Caki2 (cell line): ENCODE measurements at regions not wholly inside any gene's neighbourhood (a gene's known extent, or its start where the extent isn't known, plus 50 kb on each side); places are given as distances from the start of the nearest gene placed in this dataset.
"Not testable (repeated sequence)": the region's sequence is repeated elsewhere in the genome, so short reads cannot be mapped to it uniquely, and the experiment has no call there.

ENCODE experiments used
- DNase-seq: peaks from one replicate; pipeline ENCODE4 v3.0.0-alpha.2; 2015; ENCODE audit warnings: low read depth
- in situ Hi-C: cut with HindIII; loops from 2 replicates; pipeline ENCODE4 v1.10.0; 2016; ENCODE audit warnings: low sequenced_read_pairs, low pct_unique_long_range_greater_than_20kb, mixed read lengths

GRCh38 chr2:174671532-174671931 lies 73.9 kb upstream of the WIPF1 start:
- DNase-seq, in situ Hi-C loops: not testable (repeated sequence)

- in situ Hi-C loops = no loop called here
- DNase-seq = no peak
These were observed 72.8 kb upstream of the WIPF1 start for GRCh38 chr2:174670446-174670845.

DNA sequence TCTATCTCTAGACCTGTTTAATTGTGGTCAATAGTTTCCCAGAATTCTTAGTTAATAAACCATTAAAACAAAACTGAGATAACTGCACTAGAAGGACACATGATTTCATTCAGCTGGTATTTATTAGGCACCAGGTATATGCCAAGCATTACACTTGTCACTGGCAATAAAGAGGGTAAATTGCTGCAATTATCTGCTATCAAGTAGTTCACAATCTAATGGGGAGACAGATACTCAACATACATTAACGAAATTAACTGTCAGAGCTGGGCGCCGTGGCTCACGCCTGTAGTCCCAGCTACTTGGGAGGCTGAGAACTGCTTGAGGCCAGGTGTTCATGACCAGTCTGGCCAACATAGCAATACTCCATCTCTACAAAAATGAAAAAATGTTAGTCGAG lies 71.7 kb upstream of the WIPF1 start:
- in situ Hi-C loops = no loop called here

DNA sequence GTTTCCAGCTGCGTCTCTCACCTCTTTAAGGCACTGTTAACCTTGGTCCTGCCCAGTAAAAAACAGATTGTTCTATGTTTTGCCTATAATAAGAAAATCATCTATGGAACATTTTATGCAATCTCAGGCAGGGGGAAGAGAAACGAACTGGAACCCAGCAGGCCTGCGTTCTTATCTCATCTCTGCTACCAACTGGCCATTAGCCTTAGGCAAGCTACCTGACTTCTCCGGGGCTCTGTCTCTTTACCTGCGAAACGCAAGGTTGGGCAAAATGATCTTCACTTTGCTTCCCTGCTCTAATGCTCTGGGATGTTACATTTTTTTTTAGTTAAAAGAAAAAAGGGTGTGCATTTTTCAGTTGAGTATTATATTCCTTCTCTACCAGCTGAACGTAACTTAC lies 70.5 kb upstream of the WIPF1 start:
- no peak for DNase-seq
- in situ Hi-C loops = no loop called here

More for the DNA sequence above, 71.7 kb upstream of the WIPF1 start:
- DNase-seq = no peak

DNA sequence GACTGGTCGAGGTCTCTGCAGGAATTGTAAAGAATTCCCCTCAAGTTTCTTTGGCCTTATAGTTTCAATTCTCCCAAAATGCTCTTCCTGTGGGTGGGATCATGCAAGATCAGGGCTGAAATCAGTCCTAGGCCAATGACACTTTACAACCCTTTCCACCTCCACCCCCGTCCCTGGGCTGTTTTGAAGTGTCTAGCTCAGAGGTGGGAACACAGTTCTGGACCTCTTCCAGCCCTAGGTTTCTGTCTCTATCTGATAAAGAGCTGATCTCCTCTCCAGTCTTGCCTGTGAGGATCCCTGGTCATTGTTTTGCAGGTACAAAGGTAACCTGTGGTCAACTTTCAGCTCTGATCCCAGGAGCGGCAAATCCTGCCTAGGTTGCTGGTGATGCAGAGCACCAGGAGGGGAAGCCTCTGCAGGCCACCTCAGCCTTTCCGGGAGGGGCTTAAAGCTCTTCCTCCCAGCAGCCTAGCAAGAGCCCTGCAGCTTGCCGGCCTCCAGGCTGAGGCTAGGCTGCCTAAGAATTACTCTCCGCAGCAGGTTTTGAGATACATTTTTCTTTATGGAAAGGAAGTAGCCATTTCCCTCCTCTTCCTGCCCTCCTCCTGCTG lies 69.8 kb upstream of the WIPF1 start:
- in situ Hi-C loops = no loop called here
- DNase-seq = no peak

GRCh38 chr2:174666845-174667244 lies 69.2 kb upstream of the WIPF1 start:
- in situ Hi-C loops = no loop called here
- no peak for DNase-seq

- DNase-seq = no peak
- in situ Hi-C loops = no loop called here
These were observed 68.7 kb upstream of the WIPF1 start for GRCh38 chr2:174666312-174666711.

- no peak for DNase-seq
- in situ Hi-C loops = no loop called here
These were observed 66.6 kb upstream of the WIPF1 start for GRCh38 chr2:174664084-174664759.

- in situ Hi-C loops = no loop called here
- DNase-seq = no peak
These were observed 65.9 kb upstream of the WIPF1 start for GRCh38 chr2:174663550-174663949.

GRCh38 chr2:174662859-174663258 lies 65.3 kb upstream of the WIPF1 start:
- in situ Hi-C loops = no loop called here
- no peak for DNase-seq

GRCh38 chr2:174662459-174662858 lies 64.9 kb upstream of the WIPF1 start:
- no peak for DNase-seq
- in situ Hi-C loops = no loop called here

DNA sequence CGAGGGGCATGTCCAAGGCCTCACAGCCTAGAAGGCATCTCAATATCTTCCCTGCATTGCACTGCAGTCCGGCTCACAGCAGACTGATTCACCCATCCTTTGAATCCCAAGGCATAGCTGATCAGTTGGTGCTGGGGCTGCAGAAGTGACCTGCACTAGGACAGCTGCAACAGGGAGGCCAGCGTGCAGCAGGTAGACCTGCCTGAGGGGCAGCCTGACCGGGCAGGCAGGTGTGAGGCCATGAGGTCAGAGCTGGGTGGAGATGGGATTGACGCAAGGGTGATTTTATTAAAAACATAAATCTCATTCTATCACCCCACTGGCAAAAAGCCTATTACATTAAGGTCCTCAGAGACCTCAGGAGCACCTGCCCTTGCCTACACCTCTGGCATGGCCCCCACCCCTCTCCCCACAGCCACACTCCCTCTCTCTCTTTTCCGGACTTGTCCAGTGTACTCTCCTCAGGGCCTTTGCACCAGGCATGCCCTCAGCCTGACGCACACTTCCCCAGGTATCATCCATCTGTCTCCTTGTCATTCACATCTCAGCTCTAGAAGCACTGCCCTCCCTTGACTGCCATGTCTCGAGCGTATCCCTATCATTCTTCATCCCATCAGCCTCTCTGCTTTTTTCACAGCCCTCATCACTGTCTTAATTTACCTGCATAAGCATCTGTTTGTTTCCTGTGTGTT lies 63.5 kb upstream of the WIPF1 start:
- in situ Hi-C loops = no loop called here
- DNase-seq = no peak

- in situ Hi-C loops = no loop called here
- DNase-seq = no peak
These were observed 61.7 kb upstream of the WIPF1 start for GRCh38 chr2:174659069-174659900.

GRCh38 chr2:174656676-174657176 lies 59.1 kb upstream of the WIPF1 start:
- in situ Hi-C loops = no loop called here
- DNase-seq = peak; percentile 23

DNA sequence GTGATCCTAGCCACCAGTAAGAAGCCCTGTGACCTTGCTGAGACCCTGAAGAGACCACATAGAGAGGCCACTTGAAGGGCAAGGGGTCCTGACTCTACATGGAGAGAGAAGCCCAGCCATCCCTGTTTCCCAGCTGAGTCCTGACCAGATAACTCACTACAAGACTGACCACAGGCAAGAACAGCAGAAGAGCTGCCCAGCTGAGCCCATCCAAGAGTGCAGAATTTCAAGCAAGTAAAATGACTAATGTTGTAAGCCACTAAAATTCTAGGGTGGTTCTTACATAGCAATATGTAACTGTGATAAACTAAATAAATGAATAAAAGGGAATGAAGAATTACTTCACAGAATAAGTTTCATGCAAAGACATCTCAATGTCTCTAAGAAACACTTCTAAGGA lies 58.4 kb upstream of the WIPF1 start:
- in situ Hi-C loops = no loop called here
- DNase-seq = no peak

DNA sequence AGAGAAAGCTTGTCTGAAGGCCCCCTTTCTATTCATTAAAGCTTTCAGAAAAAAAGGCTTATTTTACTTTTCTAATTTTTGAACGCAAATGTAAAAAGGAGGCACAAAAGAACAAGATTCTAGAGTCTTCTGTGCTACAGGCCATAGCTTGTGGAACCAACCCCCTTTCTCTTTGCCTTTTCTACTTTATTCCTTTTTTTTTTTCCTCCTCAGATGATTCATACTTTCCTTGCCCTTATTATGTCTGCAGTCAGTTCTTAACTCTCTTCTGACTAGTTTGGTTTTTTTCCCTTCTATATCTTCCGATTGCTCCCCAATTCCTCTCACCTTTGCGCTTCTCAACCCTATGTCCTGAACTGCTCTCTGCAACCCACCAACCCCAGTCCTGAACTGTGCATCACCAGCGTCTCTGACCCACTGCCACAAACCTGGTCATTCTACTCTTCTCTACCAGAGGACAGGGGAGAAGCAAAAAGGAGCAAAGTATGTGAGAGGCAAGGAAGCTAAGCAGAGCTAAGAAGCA lies 56.9 kb upstream of the WIPF1 start:
- in situ Hi-C loops = no loop called here
- DNase-seq = no peak

DNA sequence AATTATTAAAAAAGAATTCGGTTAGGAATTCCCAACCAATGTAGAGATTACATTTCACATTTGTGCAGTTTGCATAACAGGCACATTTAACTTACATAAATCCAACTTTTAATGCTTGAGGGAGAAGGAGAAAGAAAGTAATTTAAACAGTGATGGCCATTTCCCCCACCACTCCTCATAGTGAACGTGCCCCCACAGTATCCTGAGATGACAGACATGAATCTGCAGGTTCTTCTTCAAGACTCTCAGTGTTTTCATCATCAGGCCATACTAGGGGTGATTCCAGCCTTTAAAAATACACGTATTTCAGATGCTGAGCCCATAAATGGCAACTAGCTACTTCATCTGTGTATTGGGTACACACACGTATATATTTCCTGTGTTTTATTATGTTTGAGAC lies 51.3 kb upstream of the WIPF1 start:
- no peak for DNase-seq
- in situ Hi-C loops = no loop called here
